Psoas muscle (tissue), 7 donors: ENCODE measurements at regions not wholly inside any gene's neighbourhood (a gene's known extent, or its start where the extent isn't known, plus 50 kb on each side); places are given as distances from the start of the nearest gene placed in this dataset.

Source experiments
- ATAC-seq, 4 donors: fragments of 200-7000 bp; cut with Tn5 transposase; one replicate each; pipeline ENCODE4 v1.9.1; 2020; ENCODE audit warnings: moderate library complexity in 3 of 4, mild to moderate bottlenecking in 2 of 4
- DNase-seq, 2 donors: peaks; one replicate each; pipeline ENCODE4 v3.0.0-alpha.2; 2020
- H3K27ac ChIP-seq: fragments of 200-600 bp; one replicate; pipeline ENCODE4 v1.8.0; 2022
- H3K27me3 ChIP-seq, 3 donors: fragments of 200-600 bp in 1 of 3; one replicate each; pipeline versions ENCODE4 v1.6.1 to v1.8.0; 2013 to 2022; ENCODE audit warnings: low read length in 2 of 3, mild to moderate bottlenecking in 2 of 3, moderate library complexity in 1 of 3; ENCODE audit not compliant: insufficient read depth in 3 of 3
- H3K36me3 ChIP-seq, 2 donors: fragments of 200-600 bp in 1 of 2; one replicate each; pipeline versions ENCODE4 v1.6.1 to v1.8.0; 2013 to 2022; ENCODE audit warnings: low read depth in 1 of 2, mild to moderate bottlenecking in 1 of 2, moderate library complexity in 1 of 2; ENCODE audit not compliant: insufficient read depth in 1 of 2
- H3K4me1 ChIP-seq: fragments of 200-600 bp; one replicate; pipeline ENCODE4 v1.8.0; 2022
- H3K4me3 ChIP-seq: fragments of 200-600 bp; one replicate; pipeline ENCODE4 v1.8.0; 2022; ENCODE audit warnings: mild to moderate bottlenecking
- H3K9me3 ChIP-seq: fragments of 200-600 bp; one replicate; pipeline ENCODE4 v1.8.0; 2022
- WGBS, 3 donors: extraction: QIAGEN DNeasy Blood & Tissue Kit; methylation state at CpG; one replicate each; pipeline versions ENCODE4 v1.1.6 to v1.1.7; 2013; 5-methylcytosine and 5-hydroxymethylcytosine counted together
- intact Hi-C, 2 donors: fragments of 100-400 bp; cut with DNase I; formaldehyde crosslinking; loops; one replicate each; pipeline versions ENCODE4 v1.11.0 to v1.14.2; 2022
- TF ChIP-seq, protein P1 (sequence below): fragments of 200-600 bp; IDR thresholded peaks from one replicate; pipeline ENCODE4 v1.8.0; 2022; ENCODE audit warnings: antibody characterized with exemption
- donor health status: healthy with polysubstance abuse.
- donor health status: DM: no; HTN: no; CAD: no; lungs with moderate emphysema.
- donor health status: Bipolar disorder and iron deficiency.
- donor health status: healthy.
- donor health status: DM: yes; HTN: yes; CAD: no.
- donor health status: DM: no; HTN: no; CAD: no.
- donor health status: DM: yes; HTN: yes; CAD: no.

DNA sequence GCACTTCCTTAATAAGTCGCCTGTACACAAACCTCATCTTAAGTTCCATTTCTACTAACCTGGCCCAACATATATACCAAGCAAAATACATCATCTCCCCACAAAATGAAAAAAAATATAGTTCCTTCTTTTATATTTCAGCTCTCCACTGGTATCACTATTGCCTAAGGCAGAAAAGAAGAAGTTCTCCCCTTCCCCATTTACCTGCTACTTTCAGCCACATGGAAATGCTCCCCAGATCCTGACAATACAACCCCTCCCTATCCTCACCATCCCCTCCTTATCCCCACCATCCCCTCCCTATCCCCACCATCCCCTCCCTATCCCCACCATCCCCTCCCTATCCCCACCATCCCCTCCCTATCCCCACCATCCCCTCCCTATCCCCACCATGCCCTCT lies 175.7 kb downstream of the LINC00237 start:
- Histone ChIP-seq H3K4me1 (no peaks in the 10 kb centered on the region), H3K36me3 (no peaks in the 10 kb centered on the region), H3K9me3 (no peaks in the 10 kb centered on the region), H3K4me3 (no peak overlapping the region), H3K27me3 (peaks cover 0 to 8% (median 0%) of the 10 kb centered on the region in 3 donors), H3K27ac (no peak overlapping the region)
- intact Hi-C loops = no loop called here
- DNase-seq (no peak), ATAC-seq (no peak)
- WGBS, 3 donors = 75 to 88% (median 79%) methylated on average over 1 of the region's 1 CpG
- TF ChIP-seq, protein P1, sequence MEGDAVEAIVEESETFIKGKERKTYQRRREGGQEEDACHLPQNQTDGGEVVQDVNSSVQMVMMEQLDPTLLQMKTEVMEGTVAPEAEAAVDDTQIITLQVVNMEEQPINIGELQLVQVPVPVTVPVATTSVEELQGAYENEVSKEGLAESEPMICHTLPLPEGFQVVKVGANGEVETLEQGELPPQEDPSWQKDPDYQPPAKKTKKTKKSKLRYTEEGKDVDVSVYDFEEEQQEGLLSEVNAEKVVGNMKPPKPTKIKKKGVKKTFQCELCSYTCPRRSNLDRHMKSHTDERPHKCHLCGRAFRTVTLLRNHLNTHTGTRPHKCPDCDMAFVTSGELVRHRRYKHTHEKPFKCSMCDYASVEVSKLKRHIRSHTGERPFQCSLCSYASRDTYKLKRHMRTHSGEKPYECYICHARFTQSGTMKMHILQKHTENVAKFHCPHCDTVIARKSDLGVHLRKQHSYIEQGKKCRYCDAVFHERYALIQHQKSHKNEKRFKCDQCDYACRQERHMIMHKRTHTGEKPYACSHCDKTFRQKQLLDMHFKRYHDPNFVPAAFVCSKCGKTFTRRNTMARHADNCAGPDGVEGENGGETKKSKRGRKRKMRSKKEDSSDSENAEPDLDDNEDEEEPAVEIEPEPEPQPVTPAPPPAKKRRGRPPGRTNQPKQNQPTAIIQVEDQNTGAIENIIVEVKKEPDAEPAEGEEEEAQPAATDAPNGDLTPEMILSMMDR = no peak

GRCh38 chr20:20929341-20929740 lies 176.8 kb downstream of the LINC00237 start:
- H3K9me3 ChIP-seq = no peaks in the 10 kb centered on the region
- no peak overlapping the region for H3K4me3 ChIP-seq
- no peak for DNase-seq
- TF ChIP-seq, protein P1 = no peak
- no peak for ATAC-seq
- 53 to 55% (median 53%) methylated on average over 5 of the region's 5 CpGs for WGBS, 3 donors
- H3K4me1 ChIP-seq = no peaks in the 10 kb centered on the region
- no peaks in the 10 kb centered on the region for H3K36me3 ChIP-seq
- peaks cover 0 to 8% (median 0%) of the 10 kb centered on the region in 3 donors for H3K27me3 ChIP-seq
- intact Hi-C loops = no loop called here
- H3K27ac ChIP-seq = no peak overlapping the region

GRCh38 chr20:20926222-20926905 lies 179.8 kb downstream of the LINC00237 start:
- intact Hi-C loops = no loop called here
- Histone ChIP-seq H3K36me3 (no peaks in the 10 kb centered on the region), H3K4me1 (no peaks in the 10 kb centered on the region), H3K4me3 (no peak overlapping the region), H3K27me3 (peaks cover 0 to 8% (median 0%) of the 10 kb centered on the region in 3 donors), H3K9me3 (no peaks in the 10 kb centered on the region), H3K27ac (no peak overlapping the region)
- TF ChIP-seq, protein P1 = no peak
- no peak for DNase-seq
- 74 to 82% (median 79%) methylated on average over 8 of the region's 8 CpGs for WGBS, 3 donors
- ATAC-seq = no peak

- 80 to 81% (median 80%) methylated on average over 5 of the region's 5 CpGs for WGBS, 3 donors
- TF ChIP-seq, protein P1 = no peak
- Histone ChIP-seq H3K4me1 (no peaks in the 10 kb centered on the region), H3K36me3 (no peaks in the 10 kb centered on the region), H3K27ac (no peak overlapping the region), H3K27me3 (peaks cover 0 to 3% (median 0%) of the 10 kb centered on the region in 3 donors), H3K4me3 (no peak overlapping the region), H3K9me3 (peaks cover 9% of the 10 kb centered on the region)
- no peak for ATAC-seq
- no peak for DNase-seq
- intact Hi-C loops = no loop called here
Measured at GRCh38 chr20:20920433-20920832, 185.7 kb downstream of the LINC00237 start.

DNA sequence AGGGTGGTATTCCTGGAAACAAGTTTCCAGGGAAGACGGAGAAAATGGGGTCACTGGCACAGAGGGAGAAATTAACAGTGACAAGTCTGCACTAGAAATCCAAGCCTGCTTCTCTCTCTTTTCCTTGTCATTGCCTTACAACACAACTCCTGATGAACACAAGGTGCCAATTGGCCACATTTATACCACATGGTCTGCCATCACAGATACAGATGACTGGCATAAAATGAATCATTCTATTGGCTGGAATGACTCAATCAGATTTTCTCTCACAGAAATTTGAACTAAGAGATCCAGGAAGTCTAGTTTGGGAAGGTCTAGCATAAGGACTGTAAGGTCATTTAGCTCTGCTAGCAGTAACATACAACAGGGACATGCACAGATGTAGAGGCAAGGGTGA lies 190.3 kb downstream of the LINC00237 start:
- H3K9me3 ChIP-seq = peaks cover 9% of the 10 kb centered on the region
- H3K4me3 ChIP-seq = no peak overlapping the region
- ATAC-seq (no peak), DNase-seq (no peak)
- H3K27ac ChIP-seq = no peak overlapping the region
- no peaks in the 10 kb centered on the region for H3K4me1 ChIP-seq
- TF ChIP-seq, protein P1 = no peak
- 23 to 55% (median 29%) methylated on average over 1 of the region's 1 CpG for WGBS, 3 donors
- peaks cover 0 to 11% (median 2%) of the 10 kb centered on the region in 3 donors for H3K27me3 ChIP-seq
- intact Hi-C loops = no loop called here
- no peaks in the 10 kb centered on the region for H3K36me3 ChIP-seq
